Tibial artery (tissue), 4 donors: ENCODE measurements at regions not wholly inside any gene's neighbourhood (a gene's known extent, or its start where the extent isn't known, plus 50 kb on each side); places are given as distances from the start of the nearest gene placed in this dataset.

ENCODE experiments used
- DNase-seq, 2 donors: peaks; one replicate each; pipeline ENCODE4 v3.0.0-alpha.2; 2019
- H3K27ac ChIP-seq, 2 donors: fragments of 200-600 bp; sonication (generic) in 1 of 2; 1 replicate in 1 of 2; 2 replicates in 1 of 2; pipeline ENCODE4 v1.5.1; 2018 to 2019; ENCODE audit warnings: mild to moderate bottlenecking in 1 of 2
- H3K27me3 ChIP-seq, 2 donors: fragments of 200-600 bp; sonication (generic) in 1 of 2; one replicate each; pipeline versions ENCODE4 v1.5.1 to v1.6.0; 2016 to 2019
- H3K36me3 ChIP-seq, 3 donors: fragments of 200-600 bp; sonication (generic) in 2 of 3; one replicate each; pipeline ENCODE4 v1.5.1; 2016 to 2019; ENCODE audit warnings: mild to moderate bottlenecking in 2 of 3
- H3K4me1 ChIP-seq, 4 donors: fragments of 200-600 bp; sonication (generic) in 2 of 4; 1 replicate in 3 of 4; 2 replicates in 1 of 4; pipeline ENCODE4 v1.5.1; 2016 to 2019
- H3K4me3 ChIP-seq, 2 donors: fragments of 200-600 bp; sonication (generic) in 1 of 2; 1 replicate in 1 of 2; 2 replicates in 1 of 2; pipeline ENCODE4 v1.5.1; 2018 to 2019; ENCODE audit warnings: mild to moderate bottlenecking in 2 of 2
- H3K9me3 ChIP-seq, 3 donors: fragments of 200-600 bp; sonication (generic) in 1 of 3; one replicate each; pipeline ENCODE4 v1.5.1; 2016 to 2019
- CTCF ChIP-seq, 2 experiments: fragments of 200-600 bp in 1 of 2; fragments of 450-650 bp in 1 of 2; IDR thresholded peaks; one replicate each; pipeline ENCODE4 v1.5.1; 2017 to 2019; ENCODE audit warnings: antibody characterized with exemption in 2 of 2, mild to moderate bottlenecking in 1 of 2, moderate library complexity in 1 of 2
- intact Hi-C: fragments of 100-400 bp; cut with DNase I; formaldehyde crosslinking; loops from one replicate; pipeline ENCODE4 v1.15.0; 2023; ENCODE audit warnings: low total_unique reads

GRCh38 chr14:84826294-84826693 is 703.6 kb upstream of the FLRT2 start:
- no peak for TF ChIP-seq CTCF (IDR thresholded peaks at IDR 0.05)
- H3K4me3 ChIP-seq: no peak overlapping the region
- H3K9me3 ChIP-seq: no peaks in the 10 kb centered on the region
- intact Hi-C loops: no loop called here
- H3K36me3 ChIP-seq: no peaks in the 10 kb centered on the region
- DNase-seq: no peak
- H3K27me3 ChIP-seq: no peaks in the 10 kb centered on the region
- no peaks in the 10 kb centered on the region for H3K4me1 ChIP-seq
- H3K27ac ChIP-seq: no peak overlapping the region

- Histone ChIP-seq H3K27ac (no peak overlapping the region), H3K9me3 (no peaks in the 10 kb centered on the region), H3K4me1 (no peaks in the 10 kb centered on the region), H3K27me3 (no peaks in the 10 kb centered on the region), H3K36me3 (no peaks in the 10 kb centered on the region), H3K4me3 (no peak overlapping the region)
- no peak for TF ChIP-seq CTCF (IDR thresholded peaks at IDR 0.05)
- intact Hi-C loops: no loop called here
- no peak for DNase-seq
These were observed 679.3 kb upstream of the FLRT2 start for GRCh38 chr14:84850595-84850994.

- H3K27ac ChIP-seq: no peak overlapping the region
- TF ChIP-seq CTCF (IDR thresholded peaks at IDR 0.05): no peak
- H3K4me3 ChIP-seq: no peak overlapping the region
- H3K9me3 ChIP-seq: no peaks in the 10 kb centered on the region
- H3K27me3 ChIP-seq: no peaks in the 10 kb centered on the region
- H3K4me1 ChIP-seq: no peaks in the 10 kb centered on the region
- intact Hi-C loops: no loop called here
- no peaks in the 10 kb centered on the region for H3K36me3 ChIP-seq
- DNase-seq: no peak
These were observed 673.0 kb upstream of the FLRT2 start for GRCh38 chr14:84856751-84857534.

- Histone ChIP-seq H3K4me3 (no peak overlapping the region), H3K27ac (no peak overlapping the region), H3K4me1 (no peaks in the 10 kb centered on the region), H3K9me3 (no peaks in the 10 kb centered on the region), H3K27me3 (no peaks in the 10 kb centered on the region), H3K36me3 (no peaks in the 10 kb centered on the region)
- no peak for DNase-seq
- no peak for TF ChIP-seq CTCF (IDR thresholded peaks at IDR 0.05)
- intact Hi-C loops: no loop called here
These were observed 672.4 kb upstream of the FLRT2 start for GRCh38 chr14:84857571-84857970.

- no peak overlapping the region for H3K27ac ChIP-seq
- H3K27me3 ChIP-seq: no peaks in the 10 kb centered on the region
- H3K36me3 ChIP-seq: no peaks in the 10 kb centered on the region
- DNase-seq: no peak
- no peaks in the 10 kb centered on the region for H3K4me1 ChIP-seq
- no peak for TF ChIP-seq CTCF (IDR thresholded peaks at IDR 0.05)
- no peak overlapping the region for H3K4me3 ChIP-seq
- H3K9me3 ChIP-seq: no peaks in the 10 kb centered on the region
- intact Hi-C loops: no loop called here
These were observed 670.8 kb upstream of the FLRT2 start for GRCh38 chr14:84859116-84859515.
